K562 (cell line): ENCODE measurements at regions not wholly inside any gene's neighbourhood (a gene's known extent, or its start where the extent isn't known, plus 50 kb on each side); places are given as distances from the start of the nearest gene placed in this dataset.

ENCODE experiments used
- ATAC-seq: fragments of 200-7000 bp; cut with Tn5 transposase; 3 replicates; pipeline ENCODE4 v1.9.1; 2020; ENCODE audit warnings: moderate library complexity
- BruUV-seq: library from RNA; stranded (reverse); fragments of 400-500 nt; replicated peaks from 2 replicates; lab custom pipeline; 2021; lab: Mats Ljungman, UMichigan
- CTCF ChIA-PET: fragments of 300-600 bp; formaldehyde crosslinking; extraction: SDS; loops from one replicate; lab custom pipeline; 2021; ENCODE audit warnings: low intra/inter-chr PET ratio; lab: Yijun Ruan, JAX
- POLR2A ChIA-PET: fragments of 300-600, 350-650 bp; sonication (Branson Sonifier 250); formaldehyde crosslinking; extraction: SDS; loops from one replicate; lab custom pipeline; 2021; ENCODE audit warnings: antibody characterized with exemption, inconsistent platforms; lab: Yijun Ruan, JAX
- DNase-seq, 4 experiments: peaks; one replicate each; pipeline versions ENCODE4 v3.0.0 to v3.0.0-alpha.2; 2011 to 2018; ENCODE audit warnings: low spot score in 3 of 4, mixed read lengths in 3 of 4; ENCODE audit errors: extremely low read depth in 1 of 4
- FAIRE-seq: peaks from 2 replicates; lab custom pipeline; 2011; peaks lifted over from hg19 to GRCh38; lab: Jason Lieb, UNC
- H2AFZ ChIP-seq: 2 replicates; pipeline ENCODE4 v1.6.0; 2011; ENCODE audit warnings: low read depth, low read length, control low read depth, inconsistent platforms
- H3K27ac ChIP-seq: fragments of 200-600 bp; 3 replicates; pipeline ENCODE4 v1.8.0; 2011; ENCODE audit warnings: low read depth, mild to moderate bottlenecking, control low read depth, inconsistent platforms, low read length, moderate library complexity, mixed read lengths; ENCODE audit errors: extremely low read depth
- H3K27me3 ChIP-seq, 2 experiments: fragments of 300-600 bp in 1 of 2; 2 replicates in 1 of 2; 3 replicates in 1 of 2; pipeline versions ENCODE4 v1.6.0 to v1.8.0; 2011; ENCODE audit warnings: inconsistent platforms in 2 of 2, low read length in 2 of 2, mild to moderate bottlenecking in 1 of 2, mixed read lengths in 1 of 2, moderate library complexity in 1 of 2; ENCODE audit not compliant: control insufficient read depth in 2 of 2, insufficient read depth in 2 of 2
- H3K36me3 ChIP-seq: fragments of 300-600 bp; 3 replicates; pipeline ENCODE4 v1.8.0; 2011; ENCODE audit warnings: mild to moderate bottlenecking, low read length, inconsistent platforms; ENCODE audit not compliant: control insufficient read depth, insufficient read depth
- H3K4me1 ChIP-seq, 2 experiments: fragments of 200-600 bp in 1 of 2; replicated peaks in 1 of 2; 2 replicates in 1 of 2; 3 replicates in 1 of 2; pipeline versions ENCODE4 v1.5.1 to v1.8.0; 2011; ENCODE audit warnings: inconsistent platforms in 2 of 2, low read length in 2 of 2, mild to moderate bottlenecking in 1 of 2, mixed read lengths in 1 of 2, moderate library complexity in 1 of 2; ENCODE audit not compliant: control insufficient read depth in 2 of 2, insufficient read depth in 2 of 2
- H3K4me2 ChIP-seq: 2 replicates; pipeline ENCODE4 v1.6.1; 2011; ENCODE audit warnings: low read length, control low read depth, inconsistent platforms, mixed read lengths; ENCODE audit not compliant: insufficient read depth
- H3K4me3 ChIP-seq: fragments of 200-600 bp; sonication (generic), shearing (Covaris generic); 2 replicates; pipeline ENCODE4 v1.5.1; 2016; ENCODE audit warnings: control low read depth, inconsistent platforms
- H3K79me2 ChIP-seq: fragments of 200-600 bp; 3 replicates; pipeline ENCODE4 v1.8.0; 2011; ENCODE audit warnings: low read length, inconsistent platforms; ENCODE audit not compliant: control insufficient read depth, insufficient read depth
- H3K9ac ChIP-seq, 2 experiments: 2 replicates each; pipeline versions ENCODE4 v1.6.0 to v1.6.1; 2011; ENCODE audit warnings: low read depth in 2 of 2, low read length in 2 of 2, control low read depth in 1 of 2, inconsistent platforms in 1 of 2, mild to moderate bottlenecking in 1 of 2, mixed read lengths in 1 of 2; ENCODE audit not compliant: insufficient read depth in 1 of 2
- H3K9me1 ChIP-seq: one replicate; pipeline ENCODE4 v1.6.0; 2011; ENCODE audit warnings: inconsistent platforms, mild to moderate bottlenecking, low read length, moderate library complexity; ENCODE audit not compliant: control insufficient read depth, insufficient read depth
- H3K9me3 ChIP-seq: replicated peaks from 2 replicates; pipeline ENCODE4 v1.5.1; 2011; ENCODE audit warnings: low read depth, low read length, inconsistent platforms; ENCODE audit not compliant: control insufficient read depth, insufficient read depth
- H4K20me1 ChIP-seq: replicated peaks from 2 replicates; pipeline ENCODE4 v1.6.1; 2011; ENCODE audit warnings: low read length, inconsistent platforms, mixed read lengths; ENCODE audit not compliant: control insufficient read depth, insufficient read depth
- BACH1 ChIP-seq: fragments of 200-800 bp; sonication (Bioruptor generic); IDR thresholded peaks from 2 replicates; pipeline ENCODE4 v1.6.1; 2016; ENCODE audit warnings: missing genetic modification characterization, missing compliant biosample characterization
- HOXB6 ChIP-seq: fragments of 250-450 bp; sonication (Bioruptor Pico); IDR thresholded peaks from 2 replicates; pipeline ENCODE4 v1.5.1; 2022; ENCODE audit warnings: mild to moderate bottlenecking, borderline replicate concordance
- MCM2 ChIP-seq: fragments of 450-650 bp; IDR thresholded peaks from 2 replicates; pipeline ENCODE4 v1.6.1; 2017; ENCODE audit warnings: low read depth, mild to moderate bottlenecking
- NCOA1 ChIP-seq: fragments of 450-650 bp; IDR thresholded peaks from 2 replicates; pipeline ENCODE4 v1.6.1; 2016; ENCODE audit warnings: low read depth
- NELFE ChIP-seq: IDR thresholded peaks from 2 replicates; pipeline ENCODE4 v1.6.1; 2011; ENCODE audit warnings: mild to moderate bottlenecking; ENCODE audit not compliant: insufficient read depth, insufficient read length
- NFE2L1 ChIP-seq: fragments of 450-650 bp; IDR thresholded peaks from 2 replicates; pipeline ENCODE4 v1.6.1; 2016; ENCODE audit warnings: missing genetic modification characterization, low read depth, mild to moderate bottlenecking, missing compliant biosample characterization, moderate library complexity, borderline replicate concordance
- REST ChIP-seq, 2 experiments: fragments of 450-650 bp; formaldehyde crosslinking in 1 of 2; IDR thresholded peaks; 2 replicates each; pipeline versions ENCODE4 v1.4.0 to v1.6.1; 2014 to 2020; ENCODE audit warnings: mild to moderate bottlenecking in 2 of 2, borderline replicate concordance in 1 of 2, low read depth in 1 of 2
- RFX7 ChIP-seq: fragments of 250-450 bp; sonication (Bioruptor Pico); IDR thresholded peaks from 2 replicates; pipeline ENCODE4 v1.5.1; 2021; ENCODE audit warnings: mild to moderate bottlenecking
- SMARCA4 ChIP-seq: fragments of 450-650 bp; IDR thresholded peaks from 2 replicates; pipeline ENCODE4 v1.6.1; 2016
- ZNF717 ChIP-seq: fragments of 250-450 bp; sonication (Bioruptor Pico); IDR thresholded peaks from 2 replicates; pipeline ENCODE4 v1.5.0; 2021
- WGBS: fragments of 100-300 bp; shearing (Covaris generic); methylation state at CpG from one replicate; pipeline ENCODE4 v1.1.6; 2016; ENCODE audit warnings: low coverage, mixed read lengths; ENCODE audit not compliant: insufficient coverage; ENCODE audit errors: missing lambda C conversion rate; 5-methylcytosine and 5-hydroxymethylcytosine counted together
- in situ Hi-C: fragments of 300-500 bp; cut with MboI; formaldehyde crosslinking; loops from 4 replicates; pipeline ENCODE4 v1.15.0; 2018; ENCODE audit warnings: inconsistent platforms, mixed read lengths
- intact Hi-C: fragments of 100-400 bp; cut with micrococcal nuclease; formaldehyde crosslinking; loops from 2 replicates; pipeline ENCODE4 v1.14.2; 2022
- TF ChIP-seq, protein P1 (sequence below): IDR thresholded peaks from 2 replicates; pipeline ENCODE4 v1.6.1; 2011; ENCODE audit not compliant: insufficient read length; ENCODE audit errors: extremely low read depth

DNA sequence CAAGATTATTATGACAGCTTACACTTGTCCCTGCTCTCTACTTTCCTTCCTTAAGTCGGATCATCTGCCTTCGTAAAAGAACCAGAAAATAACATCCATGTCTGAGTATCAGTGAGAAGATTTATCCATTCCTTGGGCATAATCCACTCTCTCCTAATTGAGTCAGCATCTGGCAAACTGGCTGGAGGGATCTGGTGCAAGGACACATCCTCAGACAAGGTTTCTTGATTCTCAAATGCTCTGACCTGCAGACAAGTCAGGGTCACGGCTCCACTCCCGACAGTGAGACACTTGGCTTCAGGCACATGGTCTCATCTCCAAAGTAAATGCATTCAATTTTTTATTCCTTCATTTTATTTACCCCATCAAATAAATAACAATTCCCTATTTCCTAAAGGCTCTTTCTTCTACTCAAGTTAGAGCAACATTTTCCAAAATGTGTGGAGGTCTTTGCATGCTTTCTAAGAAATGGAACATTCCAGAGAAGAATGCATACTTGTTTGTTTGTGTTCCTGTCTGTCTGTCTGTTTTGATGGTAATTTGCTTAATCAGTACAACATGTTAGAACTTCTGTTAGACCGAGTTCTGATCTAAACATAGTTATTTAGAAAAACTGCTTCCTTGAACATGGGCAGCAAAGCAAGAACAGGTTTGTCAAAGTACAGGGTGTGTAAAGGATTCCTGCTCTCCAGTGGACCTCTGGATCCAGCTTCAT lies 246.9 kb downstream of the IRS1 start:
- FAIRE-seq: no peak
- in situ Hi-C loops (no loop called here), intact Hi-C loops (no loop called here)
- no peak for DNase-seq
- POLR2A ChIA-PET: no interaction called here
- Histone ChIP-seq H3K27me3 (no peaks in the 10 kb centered on the region), H3K9ac (no peak overlapping the region), H3K27ac (no peak overlapping the region), H3K79me2 (no peaks in the 10 kb centered on the region), H3K4me2 (no peak overlapping the region), H3K4me3 (no peak overlapping the region), H3K36me3 (no peaks in the 10 kb centered on the region), H4K20me1 (no peaks in the 10 kb centered on the region), H2AFZ (no peak overlapping the region), H3K9me1 (no peaks in the 10 kb centered on the region), H3K9me3 (no peaks in the 10 kb centered on the region), H3K4me1 (no peaks in the 10 kb centered on the region)
- ATAC-seq: no peak
- BruUV-seq: no TSS peak
- CTCF ChIA-PET: no interaction called here
- WGBS: 0% methylated on average over 5 of the region's 5 CpGs
- TF ChIP-seq SMARCA4 (no peak), REST (IDR thresholded peaks at IDR 0.05; ENCODE audit: borderline replicate concordance) (no peak), REST (CRISPR knock-in tag; IDR thresholded peaks at IDR 0.05; ENCODE audit: low read depth) (no peak), ZNF717 (CRISPR knock-in tag) (no peak), HOXB6 (no peak), RFX7 (CRISPR knock-in tag) (no peak), NELFE (no peak), MCM2 (no peak), NCOA1 (no peak), BACH1 (tag) (no peak), NFE2L1 (no peak)
- TF ChIP-seq, protein P1, sequence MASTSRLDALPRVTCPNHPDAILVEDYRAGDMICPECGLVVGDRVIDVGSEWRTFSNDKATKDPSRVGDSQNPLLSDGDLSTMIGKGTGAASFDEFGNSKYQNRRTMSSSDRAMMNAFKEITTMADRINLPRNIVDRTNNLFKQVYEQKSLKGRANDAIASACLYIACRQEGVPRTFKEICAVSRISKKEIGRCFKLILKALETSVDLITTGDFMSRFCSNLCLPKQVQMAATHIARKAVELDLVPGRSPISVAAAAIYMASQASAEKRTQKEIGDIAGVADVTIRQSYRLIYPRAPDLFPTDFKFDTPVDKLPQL: no peak
